A673 (cell line): ENCODE measurements at regions not wholly inside any gene's neighbourhood (a gene's known extent, or its start where the extent isn't known, plus 50 kb on each side); places are given as distances from the start of the nearest gene placed in this dataset.

Experiments
- EZH2 ChIP-seq: fragments of 200-600 bp; sonication (generic); IDR thresholded peaks from 2 replicates; pipeline ENCODE4 v1.6.1; 2017; ENCODE audit warnings: borderline replicate concordance, low read depth, mild to moderate bottlenecking, mixed read lengths, antibody characterized with exemption, low read length; ENCODE audit not compliant: poor library complexity, severe bottlenecking
- TF ChIP-seq, protein P1 (sequence below): fragments of 300-800, 200-600 bp; sonication (generic); conservative IDR thresholded peaks from 2 replicates; pipeline ENCODE4 v1.5.1; 2017; ENCODE audit warnings: low read depth, mild to moderate bottlenecking, antibody characterized with exemption, low read length, moderate library complexity, mixed read lengths

DNA sequence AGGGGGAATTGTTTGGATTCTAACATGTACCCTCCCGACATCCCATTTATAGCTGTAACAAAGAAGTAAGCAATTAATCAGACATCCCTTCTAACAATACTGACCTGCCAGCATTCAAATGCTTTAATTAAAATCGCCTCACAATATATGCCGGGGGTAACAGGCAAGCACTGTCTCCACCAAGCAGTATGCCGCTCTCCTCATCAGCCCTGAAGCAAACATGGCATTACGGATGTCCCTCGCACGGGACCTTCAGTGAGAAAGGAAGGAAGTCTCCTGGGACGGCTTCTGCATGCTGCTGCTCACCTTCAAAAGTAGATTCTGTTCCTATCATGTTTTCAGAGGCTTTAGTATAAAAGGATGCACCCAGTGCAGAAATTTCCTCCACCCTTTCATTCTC is 292.7 kb upstream of the POU3F3 start:
- TF ChIP-seq, protein P1, sequence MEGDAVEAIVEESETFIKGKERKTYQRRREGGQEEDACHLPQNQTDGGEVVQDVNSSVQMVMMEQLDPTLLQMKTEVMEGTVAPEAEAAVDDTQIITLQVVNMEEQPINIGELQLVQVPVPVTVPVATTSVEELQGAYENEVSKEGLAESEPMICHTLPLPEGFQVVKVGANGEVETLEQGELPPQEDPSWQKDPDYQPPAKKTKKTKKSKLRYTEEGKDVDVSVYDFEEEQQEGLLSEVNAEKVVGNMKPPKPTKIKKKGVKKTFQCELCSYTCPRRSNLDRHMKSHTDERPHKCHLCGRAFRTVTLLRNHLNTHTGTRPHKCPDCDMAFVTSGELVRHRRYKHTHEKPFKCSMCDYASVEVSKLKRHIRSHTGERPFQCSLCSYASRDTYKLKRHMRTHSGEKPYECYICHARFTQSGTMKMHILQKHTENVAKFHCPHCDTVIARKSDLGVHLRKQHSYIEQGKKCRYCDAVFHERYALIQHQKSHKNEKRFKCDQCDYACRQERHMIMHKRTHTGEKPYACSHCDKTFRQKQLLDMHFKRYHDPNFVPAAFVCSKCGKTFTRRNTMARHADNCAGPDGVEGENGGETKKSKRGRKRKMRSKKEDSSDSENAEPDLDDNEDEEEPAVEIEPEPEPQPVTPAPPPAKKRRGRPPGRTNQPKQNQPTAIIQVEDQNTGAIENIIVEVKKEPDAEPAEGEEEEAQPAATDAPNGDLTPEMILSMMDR: no peak
- TF ChIP-seq EZH2: no peak
